ENCODE measurements at regions not wholly inside any gene's neighbourhood (a gene's known extent, or its start where the extent isn't known, plus 50 kb on each side); places are given as distances from the start of the nearest gene placed in this dataset.
"Not testable (repeated sequence)": the region's sequence is repeated elsewhere in the genome, so short reads cannot be mapped to it uniquely, and the experiment has no call there.

- not testable (repeated sequence) for ATAC-seq, H3K36me3 ChIP-seq, H3K4me1 ChIP-seq, H3K27ac ChIP-seq, H3K4me3 ChIP-seq, H3K9me3 ChIP-seq, H3K27me3 ChIP-seq
- no CpG with 5 or more reads among the region's 5 CpGs for WGBS, 2 donors (ENCODE audit: low coverage in 1 of 2)
Measured at GRCh38 chr7:55706451-55707195, 134.3 kb upstream of the VOPP1 start.

DNA sequence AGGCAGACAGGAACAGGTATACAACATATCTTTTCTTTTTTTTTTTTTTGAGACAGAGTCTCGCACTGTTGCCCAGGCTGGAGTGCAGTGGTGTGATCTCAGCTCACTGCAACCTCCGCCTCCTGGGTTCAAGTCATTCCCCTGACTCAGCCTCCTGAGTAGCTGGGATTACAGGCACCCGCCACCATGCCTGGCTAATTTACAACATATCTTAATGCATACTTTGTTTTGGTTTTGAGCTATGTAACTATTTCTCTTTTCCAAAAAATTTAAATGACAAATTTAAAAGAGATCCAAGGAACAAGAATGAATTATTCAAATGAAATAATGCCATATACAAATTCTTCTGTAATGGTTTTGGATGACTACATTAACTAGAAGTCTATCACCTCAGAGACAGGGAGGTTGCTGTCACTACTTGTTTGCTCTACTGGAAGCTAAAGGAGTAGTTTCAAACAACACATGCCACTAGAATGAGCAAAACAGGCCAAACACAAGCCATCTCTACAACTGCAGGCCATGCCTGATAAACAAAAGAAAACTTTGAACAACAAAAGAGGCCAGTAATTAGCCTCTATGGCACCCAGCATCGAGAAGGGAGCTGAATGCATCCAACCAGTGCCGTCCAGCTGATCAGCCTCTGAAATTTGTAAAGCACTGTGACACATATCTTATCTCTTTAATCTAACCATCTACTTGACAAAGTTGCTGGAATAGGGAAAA, 133.6 kb upstream of the VOPP1 start:
- WGBS, 2 donors (ENCODE audit: low coverage in 1 of 2) = 75 to 80% methylated on average over 2 to 4 of the region's 5 CpGs
- H3K4me3 ChIP-seq, H3K36me3 ChIP-seq, H3K9me3 ChIP-seq, H3K4me1 ChIP-seq, H3K27ac ChIP-seq, H3K27me3 ChIP-seq, ATAC-seq: not testable (repeated sequence)

- H3K4me3 ChIP-seq, H3K9me3 ChIP-seq, ATAC-seq, H3K36me3 ChIP-seq, H3K27me3 ChIP-seq, H3K27ac ChIP-seq, H3K4me1 ChIP-seq: not testable (repeated sequence)
- 30 to 71% methylated on average over 3 to 6 of the region's 6 CpGs for WGBS, 2 donors (ENCODE audit: low coverage in 1 of 2)
Measured at GRCh38 chr7:55702831-55703230, 130.5 kb upstream of the VOPP1 start.

- WGBS, 2 donors (ENCODE audit: low coverage in 1 of 2) = 80 to 86% methylated on average over 1 to 3 of the region's 5 CpGs
- H3K9me3 ChIP-seq, H3K27me3 ChIP-seq, H3K27ac ChIP-seq, H3K4me1 ChIP-seq, H3K36me3 ChIP-seq, H3K4me3 ChIP-seq, ATAC-seq: not testable (repeated sequence)
Measured at GRCh38 chr7:55699450-55699842, 127.1 kb upstream of the VOPP1 start.

DNA sequence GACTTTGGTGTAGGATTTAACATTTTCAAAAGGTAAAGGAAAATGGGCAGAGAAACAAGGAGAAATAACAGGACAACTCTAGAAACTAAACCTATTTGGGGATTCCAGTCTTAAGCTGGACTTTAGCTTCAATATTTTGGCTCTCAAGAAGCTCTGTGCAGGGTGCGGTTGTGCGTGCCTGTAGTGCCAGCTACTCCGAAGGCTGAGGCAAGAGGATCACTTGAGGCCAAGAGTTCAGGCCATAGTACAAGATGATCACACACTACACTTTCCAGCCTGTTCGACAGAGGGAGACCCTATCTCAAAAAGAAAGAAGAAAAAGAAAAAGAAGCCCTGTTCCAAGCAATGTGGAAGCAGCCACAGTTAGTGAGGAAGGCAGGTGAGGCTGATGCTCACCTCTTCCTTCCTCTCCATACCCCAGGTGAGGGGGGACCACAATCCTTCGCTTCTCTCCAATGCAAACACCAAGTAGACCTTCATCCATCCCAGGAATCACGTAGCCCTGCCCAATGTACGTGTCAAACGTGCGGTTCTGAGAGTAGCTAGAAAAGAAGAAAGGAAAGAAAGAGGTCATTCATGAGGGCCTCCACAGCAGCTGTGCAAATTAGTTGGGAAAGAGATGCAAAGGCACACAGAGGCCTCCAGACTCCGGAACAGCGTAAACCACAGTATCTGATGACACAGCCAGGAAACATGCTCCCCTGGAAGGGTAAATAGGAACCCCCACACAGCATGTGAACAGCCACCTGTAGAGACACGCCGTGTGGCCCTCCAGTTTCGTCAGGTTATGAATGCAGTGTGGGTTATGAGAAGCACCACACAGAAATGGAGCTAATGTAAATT, 126.5 kb upstream of the VOPP1 start:
- H3K9me3 ChIP-seq, H3K4me1 ChIP-seq, H3K27me3 ChIP-seq, ATAC-seq, H3K36me3 ChIP-seq, H3K27ac ChIP-seq, H3K4me3 ChIP-seq: not testable (repeated sequence)
- 78% methylated on average over 8 of the region's 14 CpGs; no CpG with 5 or more reads in 1 of the 2 donors for WGBS, 2 donors (ENCODE audit: low coverage in 1 of 2)

- not testable (repeated sequence) for H3K4me3 ChIP-seq, H3K27ac ChIP-seq, H3K27me3 ChIP-seq, H3K9me3 ChIP-seq, H3K36me3 ChIP-seq, H3K4me1 ChIP-seq, ATAC-seq
- 20% methylated on average over 3 of the region's 6 CpGs for WGBS, 2 donors (ENCODE audit: low coverage in 1 of 2)
Measured at GRCh38 chr7:55695893-55696701, 123.8 kb upstream of the VOPP1 start.

DNA sequence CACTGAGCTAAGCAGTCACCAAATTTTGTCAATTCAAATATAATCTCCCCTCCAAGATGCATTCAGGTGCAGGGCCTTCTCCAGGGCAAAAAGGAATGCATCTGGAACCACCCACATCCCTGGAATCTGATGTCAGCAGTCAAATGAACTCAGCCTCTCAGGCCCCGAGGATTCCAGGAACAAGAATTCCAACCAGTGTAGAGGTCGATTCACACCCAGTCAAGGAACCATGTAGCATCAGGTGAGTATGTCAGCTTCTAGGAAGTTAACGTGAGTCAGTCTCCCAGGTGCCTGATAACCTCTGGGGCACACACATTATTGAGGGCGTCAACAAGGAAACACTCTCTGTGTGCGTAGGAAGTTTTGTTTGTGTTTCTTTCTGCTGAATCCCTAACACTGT, 122.2 kb upstream of the VOPP1 start:
- ATAC-seq = not testable (repeated sequence)

DNA sequence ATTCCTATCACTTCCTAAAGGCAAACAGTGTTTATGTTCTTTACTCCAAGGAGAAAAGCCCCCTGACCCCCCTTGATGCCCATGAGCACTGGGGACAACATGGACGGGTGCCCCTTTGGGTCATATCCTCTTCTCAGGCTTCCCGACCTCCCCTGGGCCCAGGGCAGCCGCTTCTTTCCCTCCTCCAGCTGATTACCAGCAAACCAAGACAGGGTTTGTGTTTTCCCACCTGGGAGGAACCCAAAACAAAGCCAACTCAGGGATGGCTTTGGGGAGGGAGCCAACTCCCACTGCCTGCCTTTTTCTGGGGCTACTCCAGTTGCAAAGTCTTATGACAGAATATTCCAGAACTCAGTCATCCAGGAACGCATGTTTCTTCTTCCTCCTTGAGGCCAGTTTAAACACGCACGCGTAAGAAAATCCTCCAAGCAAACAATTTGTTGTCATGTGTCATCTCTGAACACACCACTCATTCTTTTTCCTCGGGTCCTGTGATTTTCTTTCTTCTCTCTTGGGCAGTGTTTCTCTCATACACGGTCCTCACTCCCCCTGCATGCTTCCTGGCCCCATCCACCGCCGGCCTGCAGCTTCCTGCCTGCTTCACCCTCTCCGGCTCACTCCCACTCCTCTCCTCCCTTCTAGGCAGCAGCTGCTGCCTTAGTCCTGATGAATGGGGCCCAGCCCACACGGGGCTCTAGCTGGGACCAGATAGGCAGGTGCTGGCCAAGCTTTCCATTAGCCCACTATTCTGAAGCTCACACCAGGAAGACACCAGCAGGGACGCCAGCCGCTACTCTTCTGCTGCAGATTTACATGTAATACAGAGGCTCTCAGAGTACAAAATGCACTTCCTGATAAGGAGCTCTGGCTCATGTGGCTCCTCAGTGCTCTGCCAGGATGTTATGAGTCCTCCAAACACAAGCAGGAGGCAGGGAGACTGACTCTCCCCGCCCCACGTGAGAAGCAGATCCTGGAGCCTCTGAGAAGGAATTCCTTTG, 116.7 kb upstream of the VOPP1 start:
- H3K9me3 ChIP-seq, H3K4me1 ChIP-seq, H3K27me3 ChIP-seq, H3K36me3 ChIP-seq: not testable (repeated sequence)
- WGBS, 2 donors (ENCODE audit: low coverage in 1 of 2) = 5 to 23% methylated on average over 5 to 9 of the region's 17 CpGs
- Histone ChIP-seq H3K27ac (peak overlapping the region in 3 of 4 donors; percentile 31 to 63 (median 31)), H3K4me3 (peak overlapping the region in 1 of 2 donors; percentile 10)
- peak; percentile 62 for ATAC-seq

More for the DNA sequence above, 122.2 kb upstream of the VOPP1 start:
- H3K27me3 ChIP-seq, H3K9me3 ChIP-seq, H3K4me1 ChIP-seq, H3K27ac ChIP-seq, H3K4me3 ChIP-seq, H3K36me3 ChIP-seq: not testable (repeated sequence)
- 79 to 86% methylated on average over 4 of the region's 5 CpGs for WGBS, 2 donors (ENCODE audit: low coverage in 1 of 2)

- H3K4me1 ChIP-seq, H3K9me3 ChIP-seq, H3K4me3 ChIP-seq, H3K36me3 ChIP-seq, H3K27me3 ChIP-seq, ATAC-seq: not testable (repeated sequence)
- H3K27ac ChIP-seq = peak overlapping the region in 1 of 4 donors; percentile 63
- 60 to 63% methylated on average over 3 of the region's 3 CpGs for WGBS, 2 donors (ENCODE audit: low coverage in 1 of 2)
Measured at GRCh38 chr7:55688261-55688660, 116.0 kb upstream of the VOPP1 start.

- not testable (repeated sequence) for H3K27me3 ChIP-seq, H3K9me3 ChIP-seq, H3K4me3 ChIP-seq, H3K27ac ChIP-seq, H3K4me1 ChIP-seq, H3K36me3 ChIP-seq
- WGBS, 2 donors (ENCODE audit: low coverage in 1 of 2) = 100% methylated on average over 1 of the region's 5 CpGs; no CpG with 5 or more reads in 1 of the 2 donors
- ATAC-seq = peak; percentile 38
Measured at GRCh38 chr7:55687252-55687651, 115.0 kb upstream of the VOPP1 start.

- not testable (repeated sequence) for ATAC-seq, H3K36me3 ChIP-seq, H3K27me3 ChIP-seq, H3K4me3 ChIP-seq, H3K27ac ChIP-seq, H3K4me1 ChIP-seq, H3K9me3 ChIP-seq
- 100% methylated on average over 1 to 3 of the region's 7 CpGs for whole genome bisulfite sequencing, 2 donors (ENCODE audit: low coverage in 1 of 2)
Measured at GRCh38 chr7:55686771-55687170, 114.5 kb upstream of the VOPP1 start.

- H3K4me1 ChIP-seq, H3K36me3 ChIP-seq, H3K9me3 ChIP-seq, H3K4me3 ChIP-seq, ATAC-seq, H3K27me3 ChIP-seq, H3K27ac ChIP-seq: not testable (repeated sequence)
- WGBS, 2 donors (ENCODE audit: low coverage in 1 of 2) = 81 to 89% methylated on average over 5 to 9 of the region's 9 CpGs
Measured at GRCh38 chr7:55683501-55683900, 111.2 kb upstream of the VOPP1 start.
